PC-3 (cell line): ENCODE measurements at regions not wholly inside any gene's neighbourhood (a gene's known extent, or its start where the extent isn't known, plus 50 kb on each side); places are given as distances from the start of the nearest gene placed in this dataset.

Experiments used
- ATAC-seq: fragments of 200-7000 bp; cut with Tn5 transposase; 2 replicates; pipeline ENCODE4 v1.9.1; 2020; ENCODE audit warnings: mild to moderate bottlenecking, moderate library complexity
- BruUV-seq: library from RNA; stranded (reverse); fragments of 400-500 nt; replicated peaks from 2 replicates; lab custom pipeline; 2021; lab: Mats Ljungman, UMichigan
- CTCF ChIA-PET: fragments of 300-600 bp; sonication (Branson Sonifier 250); formaldehyde crosslinking; loops from one replicate; lab custom pipeline; 2022; ENCODE audit warnings: antibody characterized with exemption; lab: Charles Lee
- POLR2A ChIA-PET: fragments of 300-600 bp; sonication (Branson Sonifier 250); formaldehyde crosslinking; loops from one replicate; lab custom pipeline; 2022; ENCODE audit warnings: antibody characterized with exemption; ENCODE audit not compliant: unreplicated experiment; lab: Charles Lee
- DNase-seq: peaks from one replicate; pipeline ENCODE4 v3.0.0-alpha.2; 2015
- H2AFZ ChIP-seq: fragments of 300-600 bp; sonication (generic); 2 replicates; pipeline ENCODE4 v1.6.0; 2016; ENCODE audit warnings: antibody characterized with exemption, low read length
- H3F3A ChIP-seq: fragments of 300-600 bp; sonication (generic); one replicate; pipeline ENCODE4 v1.6.0; 2017; ENCODE audit warnings: antibody characterized with exemption, low read length, control low read depth, mild to moderate bottlenecking; ENCODE audit not compliant: unreplicated experiment
- H3K27ac ChIP-seq: fragments of 300-600 bp; sonication (generic); 2 replicates; pipeline ENCODE4 v1.5.1; 2016; ENCODE audit warnings: mild to moderate bottlenecking, low read length
- H3K27me3 ChIP-seq: fragments of 300-600 bp; sonication (generic); 2 replicates; pipeline ENCODE4 v1.6.1; 2016; ENCODE audit warnings: low read length, mixed read lengths
- H3K36me3 ChIP-seq: fragments of 300-600 bp; sonication (generic); 2 replicates; pipeline ENCODE4 v1.6.1; 2016; ENCODE audit warnings: low read depth, mixed run types, low read length, mixed read lengths
- H3K4me1 ChIP-seq: fragments of 300-600 bp; sonication (generic); 2 replicates; pipeline ENCODE4 v1.5.1; 2016; ENCODE audit warnings: low read length; ENCODE audit not compliant: insufficient read depth
- H3K4me2 ChIP-seq: fragments of 300-600 bp; sonication (generic); 2 replicates; pipeline ENCODE4 v1.6.0; 2016; ENCODE audit warnings: low read length
- H3K4me3 ChIP-seq: fragments of 300-600 bp; sonication (generic); 2 replicates; pipeline ENCODE4 v1.5.1; 2016; ENCODE audit warnings: mild to moderate bottlenecking, low read length, mixed read lengths
- H3K79me2 ChIP-seq: fragments of 300-600 bp; sonication (generic); 2 replicates; pipeline ENCODE4 v1.6.1; 2017; ENCODE audit warnings: low read length, mixed read lengths
- H3K9ac ChIP-seq: fragments of 300-600 bp; sonication (generic); 2 replicates; pipeline ENCODE4 v1.6.0; 2016; ENCODE audit warnings: mild to moderate bottlenecking, low read length
- H3K9me2 ChIP-seq: fragments of 300-600 bp; sonication (generic); replicated peaks from 2 replicates; pipeline ENCODE4 v1.6.1; 2016; ENCODE audit warnings: mixed run types, low read length, mixed read lengths
- H3K9me3 ChIP-seq: fragments of 300-600 bp; sonication (generic); 2 replicates; pipeline ENCODE4 v1.6.1; 2016; ENCODE audit warnings: low read length, mixed read lengths
- H4K20me1 ChIP-seq: fragments of 300-600 bp; sonication (generic); 2 replicates; pipeline ENCODE4 v1.6.1; 2016; ENCODE audit warnings: low read length, mixed read lengths
- CTCF ChIP-seq: fragments of 300-600 bp; sonication (generic); conservative IDR thresholded peaks from 2 replicates; pipeline ENCODE4 v1.5.1; 2017; ENCODE audit warnings: antibody characterized with exemption, low read depth, mild to moderate bottlenecking, low read length
- EZH2 ChIP-seq: fragments of 300-600 bp; sonication (generic); IDR thresholded peaks from one replicate; pipeline ENCODE4 v1.6.1; 2017; ENCODE audit warnings: antibody characterized with exemption, mild to moderate bottlenecking, low read length; ENCODE audit not compliant: unreplicated experiment
- EZH2phosphoT487 ChIP-seq: fragments of 300-600 bp; sonication (generic); IDR thresholded peaks from 2 replicates; pipeline ENCODE4 v1.6.1; 2018; ENCODE audit warnings: mild to moderate bottlenecking, antibody characterized with exemption, low read length, borderline replicate concordance
- intact Hi-C: fragments of 100-400 bp; cut with micrococcal nuclease; formaldehyde crosslinking; loops from 2 replicates; pipeline ENCODE4 v1.9.0; 2023

- no peak overlapping the region for H2AFZ ChIP-seq
- H3K4me1 ChIP-seq: no peaks in the 10 kb centered on the region
- H3K9me3 ChIP-seq: no peaks in the 10 kb centered on the region
- ChIA-PET CTCF (no interaction called here), POLR2A (no interaction called here)
- H3K9me2 ChIP-seq: no peaks in the 10 kb centered on the region
- DNase-seq (no peak), ATAC-seq (no peak)
- H3F3A ChIP-seq: no peaks in the 10 kb centered on the region
- H3K79me2 ChIP-seq: no peaks in the 10 kb centered on the region
- H3K27ac ChIP-seq: no peak overlapping the region
- H3K4me3 ChIP-seq: no peak overlapping the region
- no peak overlapping the region for H3K9ac ChIP-seq
- no peaks in the 10 kb centered on the region for H4K20me1 ChIP-seq
- no peak for TF ChIP-seq EZH2
- TF ChIP-seq CTCF: no peak
- TF ChIP-seq EZH2phosphoT487: no peak
- H3K36me3 ChIP-seq: no peaks in the 10 kb centered on the region
- no peak overlapping the region for H3K4me2 ChIP-seq
- no peaks in the 10 kb centered on the region for H3K27me3 ChIP-seq
- no TSS peak for BruUV-seq
- intact Hi-C loops: no loop called here
Measured at GRCh38 chr5:116650544-116650943, 75.9 kb upstream of the SEMA6A start.

GRCh38 chr5:116646611-116647289 is 72.1 kb upstream of the SEMA6A start:
- Histone ChIP-seq H3K4me2 (no peak overlapping the region), H3K9me2 (no peaks in the 10 kb centered on the region), H3K27me3 (no peaks in the 10 kb centered on the region), H3K79me2 (no peaks in the 10 kb centered on the region), H3K36me3 (no peaks in the 10 kb centered on the region), H3K4me3 (no peak overlapping the region), H3K9me3 (no peaks in the 10 kb centered on the region), H2AFZ (no peak overlapping the region), H3K4me1 (no peaks in the 10 kb centered on the region), H3K9ac (no peak overlapping the region), H3F3A (no peaks in the 10 kb centered on the region), H4K20me1 (no peaks in the 10 kb centered on the region), H3K27ac (no peak overlapping the region)
- peak; percentile 28 for DNase-seq
- no TSS peak for BruUV-seq
- ATAC-seq: no peak
- CTCF ChIA-PET: no interaction called here
- TF ChIP-seq EZH2 (no peak), CTCF (no peak), EZH2phosphoT487 (no peak)
- POLR2A ChIA-PET: no interaction called here
- intact Hi-C loops: no loop called here

DNA sequence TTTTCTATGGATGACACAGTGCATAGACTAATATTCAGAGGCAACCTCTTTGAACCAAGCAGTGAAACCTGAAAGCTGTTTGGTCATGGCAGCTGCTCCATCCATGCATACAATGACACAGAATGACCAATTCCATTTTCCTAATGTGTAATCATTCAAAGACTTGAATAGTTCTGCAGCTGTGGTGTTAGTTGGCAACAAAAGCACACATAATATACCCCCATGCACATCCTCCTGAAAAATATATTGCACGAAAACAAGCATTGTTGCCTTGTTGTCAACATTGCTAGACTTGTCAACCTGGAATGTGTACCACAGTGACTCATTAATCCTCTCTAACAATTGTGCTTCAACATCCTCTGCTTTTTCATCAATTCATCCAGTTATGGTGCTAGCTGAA is 71.0 kb upstream of the SEMA6A start:
- H3K9me2 ChIP-seq: no peaks in the 10 kb centered on the region
- ChIA-PET CTCF (no interaction called here), POLR2A (no interaction called here)
- TF ChIP-seq EZH2 (no peak), CTCF (no peak), EZH2phosphoT487 (no peak)
- no peak overlapping the region for H3K27ac ChIP-seq
- H3K4me1 ChIP-seq: no peaks in the 10 kb centered on the region
- H3K9me3 ChIP-seq: no peaks in the 10 kb centered on the region
- H3K79me2 ChIP-seq: no peaks in the 10 kb centered on the region
- H4K20me1 ChIP-seq: no peaks in the 10 kb centered on the region
- no peaks in the 10 kb centered on the region for H3K36me3 ChIP-seq
- DNase-seq (no peak), ATAC-seq (no peak)
- H2AFZ ChIP-seq: no peak overlapping the region
- intact Hi-C loops: no loop called here
- BruUV-seq: no TSS peak
- no peak overlapping the region for H3K4me2 ChIP-seq
- no peaks in the 10 kb centered on the region for H3F3A ChIP-seq
- no peaks in the 10 kb centered on the region for H3K27me3 ChIP-seq
- H3K4me3 ChIP-seq: no peak overlapping the region
- no peak overlapping the region for H3K9ac ChIP-seq
